Breast epithelium (tissue), 3 donors: ENCODE measurements at regions not wholly inside any gene's neighbourhood (a gene's known extent, or its start where the extent isn't known, plus 50 kb on each side); places are given as distances from the start of the nearest gene placed in this dataset.

ENCODE experiments used
- POLR2A ChIP-seq: fragments of 450-650 bp; IDR thresholded peaks from one replicate; pipeline ENCODE4 v1.6.1; 2016; ENCODE audit warnings: antibody characterized with exemption, mild to moderate bottlenecking, moderate library complexity
- POLR2AphosphoS5 ChIP-seq, 3 donors: sonication (generic); formaldehyde crosslinking; IDR thresholded peaks; one replicate each; pipeline ENCODE4 v1.6.1; 2017; ENCODE audit warnings: antibody characterized with exemption in 3 of 3
- TF ChIP-seq, protein P1 (sequence below), 3 donors: fragments of 450-650 bp; IDR thresholded peaks; one replicate each; pipeline ENCODE4 v1.5.1; 2016 to 2017; ENCODE audit warnings: antibody characterized with exemption in 3 of 3, mild to moderate bottlenecking in 3 of 3, moderate library complexity in 3 of 3

DNA sequence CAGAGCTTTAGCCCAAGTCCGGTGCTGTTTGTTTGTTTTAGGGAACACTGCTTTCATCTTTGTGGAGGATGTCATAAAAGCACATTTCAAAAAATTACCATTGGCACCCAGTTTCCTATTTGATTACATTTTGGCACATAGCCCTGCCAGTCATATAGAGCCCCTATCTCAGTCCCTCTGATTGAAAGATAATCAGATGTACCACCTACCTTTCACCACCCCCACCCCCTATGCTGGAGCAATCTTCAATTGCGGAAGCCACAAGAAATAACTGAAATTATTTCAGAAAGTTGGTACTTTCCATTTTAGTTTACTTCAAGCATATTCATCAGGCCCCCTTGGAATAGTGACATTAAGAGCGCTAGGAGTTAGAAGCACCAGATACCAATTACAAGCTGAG lies 136.7 kb upstream of the RPL34 start:
- TF ChIP-seq, protein P1, sequence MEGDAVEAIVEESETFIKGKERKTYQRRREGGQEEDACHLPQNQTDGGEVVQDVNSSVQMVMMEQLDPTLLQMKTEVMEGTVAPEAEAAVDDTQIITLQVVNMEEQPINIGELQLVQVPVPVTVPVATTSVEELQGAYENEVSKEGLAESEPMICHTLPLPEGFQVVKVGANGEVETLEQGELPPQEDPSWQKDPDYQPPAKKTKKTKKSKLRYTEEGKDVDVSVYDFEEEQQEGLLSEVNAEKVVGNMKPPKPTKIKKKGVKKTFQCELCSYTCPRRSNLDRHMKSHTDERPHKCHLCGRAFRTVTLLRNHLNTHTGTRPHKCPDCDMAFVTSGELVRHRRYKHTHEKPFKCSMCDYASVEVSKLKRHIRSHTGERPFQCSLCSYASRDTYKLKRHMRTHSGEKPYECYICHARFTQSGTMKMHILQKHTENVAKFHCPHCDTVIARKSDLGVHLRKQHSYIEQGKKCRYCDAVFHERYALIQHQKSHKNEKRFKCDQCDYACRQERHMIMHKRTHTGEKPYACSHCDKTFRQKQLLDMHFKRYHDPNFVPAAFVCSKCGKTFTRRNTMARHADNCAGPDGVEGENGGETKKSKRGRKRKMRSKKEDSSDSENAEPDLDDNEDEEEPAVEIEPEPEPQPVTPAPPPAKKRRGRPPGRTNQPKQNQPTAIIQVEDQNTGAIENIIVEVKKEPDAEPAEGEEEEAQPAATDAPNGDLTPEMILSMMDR (IDR thresholded peaks at IDR 0.05) = no peak
- TF ChIP-seq POLR2AphosphoS5 (IDR thresholded peaks at IDR 0.05) (no peak), POLR2A (no peak)
